ENCODE measurements at regions not wholly inside any gene's neighbourhood (a gene's known extent, or its start where the extent isn't known, plus 50 kb on each side); places are given as distances from the start of the nearest gene placed in this dataset.

- Histone ChIP-seq H3K4me1 (ENCODE audit: insufficient read depth, low read length, poor library complexity, severe bottlenecking) (no peaks in the 10 kb centered on the region), H4K20me1 (ENCODE audit: insufficient read depth, low read length) (no peaks in the 10 kb centered on the region), H3K4me2 (ENCODE audit: low read length) (no peak overlapping the region), H2AFZ (ENCODE audit: low read length) (no peak overlapping the region), H3K79me2 (ENCODE audit: insufficient read depth, low read depth, low read length) (no peaks in the 10 kb centered on the region), H3K9me2 (ENCODE audit: insufficient read depth, low read length) (no peaks in the 10 kb centered on the region), H3K27ac (ENCODE audit: low read depth, low read length, poor library complexity, severe bottlenecking) (no peak overlapping the region), H3K9me3 (ENCODE audit: low read length) (no peaks in the 10 kb centered on the region), H3K4me3 (ENCODE audit: low read depth, low read length, poor library complexity, severe bottlenecking) (no peak overlapping the region), H3K36me3 (ENCODE audit: insufficient read depth, low read length) (no peaks in the 10 kb centered on the region)
- POLR2A ChIA-PET, result no interaction called here
- intact Hi-C loops (cut with micrococcal nuclease; ENCODE audit: unreplicated experiment), result no loop called here
- TF ChIP-seq CTCF (conservative IDR thresholded peaks at IDR 0.05; ENCODE audit: low read length) (no peak), EZH2phosphoT487 (IDR thresholded peaks at IDR 0.05; ENCODE audit: borderline replicate concordance, low read depth, low read length) (no peak)
- no peak for DNase-seq (ENCODE audit: low spot score)
- CTCF ChIA-PET (ENCODE audit: unreplicated experiment), result no interaction called here
- BruUV-seq (replicated peaks), result no TSS peak
Observed at GRCh38 chr15:91717811-91718210, 135.7 kb upstream of the SLCO3A1 start.

DNA sequence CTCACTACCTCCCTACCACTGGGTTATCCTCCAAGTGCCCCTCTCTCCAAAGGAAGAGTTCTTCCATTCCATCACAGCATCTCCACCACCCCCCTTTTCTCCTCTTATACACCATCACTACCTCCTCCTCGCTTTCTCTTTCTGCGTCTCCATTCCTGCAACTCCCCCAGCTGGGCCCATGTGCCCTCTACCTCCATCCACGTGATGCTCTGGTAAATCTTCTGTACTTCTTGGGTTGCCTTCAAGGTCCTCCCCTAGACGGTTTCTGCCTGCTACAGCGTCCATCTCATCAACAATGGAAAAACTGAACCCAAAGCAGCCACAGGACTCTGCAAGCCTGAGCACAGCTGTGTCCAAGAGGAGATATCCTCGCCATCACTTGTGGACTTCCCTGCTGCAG, 129.5 kb upstream of the SLCO3A1 start:
- no peak overlapping the region for H3K4me2 ChIP-seq (ENCODE audit: low read length)
- ChIA-PET POLR2A (no interaction called here), CTCF (ENCODE audit: unreplicated experiment) (no interaction called here)
- no peak for DNase-seq (ENCODE audit: low spot score)
- H3K9me2 ChIP-seq (ENCODE audit: insufficient read depth, low read length), result no peaks in the 10 kb centered on the region
- H2AFZ ChIP-seq (ENCODE audit: low read length), result no peak overlapping the region
- no peak overlapping the region for H3K27ac ChIP-seq (ENCODE audit: low read depth, low read length, poor library complexity, severe bottlenecking)
- H3K79me2 ChIP-seq (ENCODE audit: insufficient read depth, low read depth, low read length), result no peaks in the 10 kb centered on the region
- no TSS peak for BruUV-seq (replicated peaks)
- intact Hi-C loops (cut with micrococcal nuclease; ENCODE audit: unreplicated experiment), result no loop called here
- H3K4me3 ChIP-seq (ENCODE audit: low read depth, low read length, poor library complexity, severe bottlenecking), result no peak overlapping the region
- no peaks in the 10 kb centered on the region for H3K36me3 ChIP-seq (ENCODE audit: insufficient read depth, low read length)
- no peaks in the 10 kb centered on the region for H3K9me3 ChIP-seq (ENCODE audit: low read length)
- no peaks in the 10 kb centered on the region for H4K20me1 ChIP-seq (ENCODE audit: insufficient read depth, low read length)
- no peaks in the 10 kb centered on the region for H3K4me1 ChIP-seq (ENCODE audit: insufficient read depth, low read length, poor library complexity, severe bottlenecking)
- TF ChIP-seq EZH2phosphoT487 (IDR thresholded peaks at IDR 0.05; ENCODE audit: borderline replicate concordance, low read depth, low read length), result no peak
- no peak for TF ChIP-seq CTCF (conservative IDR thresholded peaks at IDR 0.05; ENCODE audit: low read length)

DNA sequence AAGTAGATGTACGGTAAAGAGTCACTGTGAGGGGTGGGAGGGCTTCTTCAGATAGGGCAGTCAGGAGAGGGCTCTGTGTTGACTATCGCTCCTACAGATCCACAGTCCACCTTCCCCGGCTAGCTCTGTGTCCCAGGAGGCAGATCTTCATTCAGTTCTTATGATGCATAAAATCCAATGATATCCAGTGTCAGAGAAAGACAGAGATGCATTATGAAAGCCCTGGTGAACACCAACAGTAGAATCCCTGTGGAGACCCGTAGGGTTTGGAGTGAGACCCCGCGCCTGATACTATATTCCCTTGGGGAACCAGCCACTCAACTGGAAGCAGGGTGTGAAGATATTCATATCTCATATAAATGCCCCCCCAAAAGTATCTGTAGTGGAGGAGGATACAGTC, 119.8 kb upstream of the SLCO3A1 start:
- Histone ChIP-seq H2AFZ (ENCODE audit: low read length) (no peak overlapping the region), H3K27ac (ENCODE audit: low read depth, low read length, poor library complexity, severe bottlenecking) (no peak overlapping the region), H3K36me3 (ENCODE audit: insufficient read depth, low read length) (no peaks in the 10 kb centered on the region), H3K9me2 (ENCODE audit: insufficient read depth, low read length) (no peaks in the 10 kb centered on the region), H3K4me1 (ENCODE audit: insufficient read depth, low read length, poor library complexity, severe bottlenecking) (no peaks in the 10 kb centered on the region), H3K79me2 (ENCODE audit: insufficient read depth, low read depth, low read length) (no peaks in the 10 kb centered on the region), H3K4me3 (ENCODE audit: low read depth, low read length, poor library complexity, severe bottlenecking) (no peak overlapping the region), H3K4me2 (ENCODE audit: low read length) (no peak overlapping the region), H4K20me1 (ENCODE audit: insufficient read depth, low read length) (no peaks in the 10 kb centered on the region), H3K9me3 (ENCODE audit: low read length) (no peaks in the 10 kb centered on the region)
- no peak for DNase-seq (ENCODE audit: low spot score)
- ChIA-PET POLR2A (no interaction called here), CTCF (ENCODE audit: unreplicated experiment) (no interaction called here)
- TF ChIP-seq CTCF (conservative IDR thresholded peaks at IDR 0.05; ENCODE audit: low read length), result no peak
- no peak for TF ChIP-seq EZH2phosphoT487 (IDR thresholded peaks at IDR 0.05; ENCODE audit: borderline replicate concordance, low read depth, low read length)
- intact Hi-C loops (cut with micrococcal nuclease; ENCODE audit: unreplicated experiment), result no loop called here
- no TSS peak for BruUV-seq (replicated peaks)
